Stimulated activated CD8-positive, alpha-beta memory T cell treated with anti-CD3 and anti-CD28 coated beads, Interleukin-4, amount 100 ng/mL, for 4 hours (primary cell): ENCODE measurements at regions not wholly inside any gene's neighbourhood (a gene's known extent, or its start where the extent isn't known, plus 50 kb on each side); places are given as distances from the start of the nearest gene placed in this dataset.
A peak's percentile ranks its signal among the peaks of the same experiment; 100 is the strongest.

Source experiments
- DNase-seq, 2 donors: peaks; one replicate each; pipeline ENCODE4 v3.0.0-alpha.2; 2020; ENCODE audit warnings: low read depth in 2 of 2, low spot score in 1 of 2

- no peak for DNase-seq
These were observed 177.2 kb upstream of the KLF14 start for GRCh38 chr7:130910949-130911944.

GRCh38 chr7:130912082-130912861 lies 178.3 kb upstream of the KLF14 start:
- DNase-seq = no peak

GRCh38 chr7:130912862-130913638 lies 179.0 kb upstream of the KLF14 start:
- peak; percentile 58 to 77 for DNase-seq

GRCh38 chr7:130913639-130914553 lies 179.9 kb upstream of the KLF14 start:
- no peak for DNase-seq

- DNase-seq = no peak
These were observed 180.7 kb upstream of the KLF14 start for GRCh38 chr7:130914554-130915294.

GRCh38 chr7:130917669-130918128 lies 183.7 kb upstream of the KLF14 start:
- DNase-seq = no peak

- DNase-seq = no peak
These were observed 184.4 kb upstream of the KLF14 start for GRCh38 chr7:130918129-130919052.

- no peak for DNase-seq
These were observed 185.5 kb upstream of the KLF14 start for GRCh38 chr7:130919316-130920103.

- no peak for DNase-seq
These were observed 186.1 kb upstream of the KLF14 start for GRCh38 chr7:130920122-130920521.

GRCh38 chr7:130921391-130922180 lies 187.6 kb upstream of the KLF14 start:
- DNase-seq = no peak

GRCh38 chr7:130922206-130923112 lies 188.5 kb upstream of the KLF14 start:
- DNase-seq = no peak

GRCh38 chr7:130923365-130923764 lies 189.4 kb upstream of the KLF14 start:
- no peak for DNase-seq

- no peak for DNase-seq
These were observed 189.9 kb upstream of the KLF14 start for GRCh38 chr7:130923930-130924329.

- no peak for DNase-seq
These were observed 191.3 kb upstream of the KLF14 start for GRCh38 chr7:130925136-130925794.
